Epithelial cell of proximal tubule (primary cell): ENCODE measurements at regions not wholly inside any gene's neighbourhood (a gene's known extent, or its start where the extent isn't known, plus 50 kb on each side); places are given as distances from the start of the nearest gene placed in this dataset.

Experiments
- DNase-seq: peaks from one replicate; pipeline ENCODE4 v3.0.0-alpha.2; 2011; ENCODE audit warnings: low read depth
- H3K4me3 ChIP-seq: 2 replicates; pipeline ENCODE4 v1.5.1; 2011; ENCODE audit warnings: low read depth, mild to moderate bottlenecking, low read length
- CTCF ChIP-seq: conservative IDR thresholded peaks from 2 replicates; pipeline ENCODE4 v1.5.1; 2012; ENCODE audit warnings: low read depth, mild to moderate bottlenecking, low read length

DNA sequence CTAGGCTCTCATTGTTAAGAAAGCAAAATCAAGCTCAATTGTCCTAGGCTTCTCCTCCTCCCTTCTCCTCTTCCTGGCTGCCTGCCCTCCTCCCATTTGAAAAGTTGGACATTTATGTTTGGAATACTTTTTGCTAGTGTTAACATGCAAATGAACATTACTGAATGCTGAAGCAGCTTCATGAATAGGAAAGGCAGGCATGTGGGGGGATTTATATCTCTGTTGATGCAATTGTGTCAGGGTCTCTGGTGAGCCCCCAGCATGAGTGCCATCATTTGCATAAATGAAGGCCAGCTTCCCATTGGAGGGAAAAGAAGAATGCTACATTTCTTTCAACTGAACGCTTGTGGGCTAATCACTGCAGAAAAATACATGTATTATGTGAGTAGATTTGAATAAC, 160.1 kb upstream of the NDST3 start:
- TF ChIP-seq CTCF: no peak
- DNase-seq: no peak
- no peak overlapping the region for H3K4me3 ChIP-seq

DNA sequence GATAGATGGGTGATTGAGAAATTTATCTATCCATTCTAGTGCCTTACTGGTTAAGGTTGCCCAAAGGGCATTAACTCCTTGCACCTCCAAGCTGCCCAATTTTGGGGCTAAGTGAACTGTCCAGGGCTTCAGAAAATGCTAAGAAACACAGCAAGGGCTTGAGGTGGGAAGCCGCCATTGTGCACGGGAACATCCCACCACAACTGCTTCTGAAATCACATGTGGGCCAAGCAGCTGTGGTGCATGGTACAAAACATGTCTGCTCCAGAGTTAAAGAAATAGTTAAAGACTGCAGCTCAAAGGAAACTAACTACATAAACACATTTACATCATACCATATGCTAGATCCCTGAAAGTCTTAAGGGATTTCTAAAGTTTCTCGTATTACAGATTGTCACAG, 144.3 kb upstream of the NDST3 start:
- no peak overlapping the region for H3K4me3 ChIP-seq
- no peak for DNase-seq
- TF ChIP-seq CTCF: no peak

- no peak overlapping the region for H3K4me3 ChIP-seq
- peak; percentile 75 for DNase-seq
- no peak for TF ChIP-seq CTCF
These were observed 141.1 kb upstream of the NDST3 start for GRCh38 chr4:117893207-117893606.

DNA sequence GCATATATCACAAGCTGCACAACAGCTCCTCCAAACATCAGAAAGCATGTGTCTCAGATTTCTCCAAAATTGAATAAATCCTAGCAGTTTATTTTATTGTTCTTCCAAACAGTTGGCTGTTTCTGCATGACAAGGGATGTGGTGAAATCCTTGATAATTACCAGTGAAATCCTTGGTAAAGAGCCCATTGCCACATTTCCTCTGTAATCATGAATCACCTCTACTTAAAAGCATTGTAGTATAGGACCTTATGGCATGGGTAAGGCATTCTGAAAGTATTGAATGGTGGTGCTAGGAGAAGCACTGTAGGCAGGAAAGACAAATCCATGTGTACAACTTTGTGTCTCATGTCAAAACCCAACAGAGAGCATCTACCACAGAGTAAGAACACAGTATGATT, 135.8 kb upstream of the NDST3 start:
- no peak for TF ChIP-seq CTCF
- no peak overlapping the region for H3K4me3 ChIP-seq
- DNase-seq: peak; percentile 42

DNA sequence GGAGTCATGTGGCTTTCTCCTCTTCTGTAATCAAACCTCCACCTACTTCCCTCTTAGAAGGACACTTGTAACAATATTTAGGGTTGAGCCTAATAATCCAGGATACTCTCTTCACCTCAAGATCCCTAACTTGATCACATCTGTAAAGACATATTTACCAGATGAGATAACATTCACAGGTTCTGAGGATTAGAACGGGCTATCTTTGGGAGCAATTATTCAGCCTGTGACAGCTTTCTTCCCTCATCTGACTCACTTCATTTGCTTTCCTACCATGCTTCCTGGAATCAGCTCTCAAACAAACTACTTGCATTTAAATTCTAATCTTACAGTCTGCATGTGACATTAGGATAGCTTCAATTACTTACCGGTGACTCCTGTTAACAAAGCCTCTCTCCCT, 133.5 kb upstream of the NDST3 start:
- no peak overlapping the region for H3K4me3 ChIP-seq
- no peak for DNase-seq
- no peak for TF ChIP-seq CTCF

- no peak for DNase-seq
- no peak overlapping the region for H3K4me3 ChIP-seq
- TF ChIP-seq CTCF: no peak
These were observed 126.6 kb upstream of the NDST3 start for GRCh38 chr4:117907646-117908045.

DNA sequence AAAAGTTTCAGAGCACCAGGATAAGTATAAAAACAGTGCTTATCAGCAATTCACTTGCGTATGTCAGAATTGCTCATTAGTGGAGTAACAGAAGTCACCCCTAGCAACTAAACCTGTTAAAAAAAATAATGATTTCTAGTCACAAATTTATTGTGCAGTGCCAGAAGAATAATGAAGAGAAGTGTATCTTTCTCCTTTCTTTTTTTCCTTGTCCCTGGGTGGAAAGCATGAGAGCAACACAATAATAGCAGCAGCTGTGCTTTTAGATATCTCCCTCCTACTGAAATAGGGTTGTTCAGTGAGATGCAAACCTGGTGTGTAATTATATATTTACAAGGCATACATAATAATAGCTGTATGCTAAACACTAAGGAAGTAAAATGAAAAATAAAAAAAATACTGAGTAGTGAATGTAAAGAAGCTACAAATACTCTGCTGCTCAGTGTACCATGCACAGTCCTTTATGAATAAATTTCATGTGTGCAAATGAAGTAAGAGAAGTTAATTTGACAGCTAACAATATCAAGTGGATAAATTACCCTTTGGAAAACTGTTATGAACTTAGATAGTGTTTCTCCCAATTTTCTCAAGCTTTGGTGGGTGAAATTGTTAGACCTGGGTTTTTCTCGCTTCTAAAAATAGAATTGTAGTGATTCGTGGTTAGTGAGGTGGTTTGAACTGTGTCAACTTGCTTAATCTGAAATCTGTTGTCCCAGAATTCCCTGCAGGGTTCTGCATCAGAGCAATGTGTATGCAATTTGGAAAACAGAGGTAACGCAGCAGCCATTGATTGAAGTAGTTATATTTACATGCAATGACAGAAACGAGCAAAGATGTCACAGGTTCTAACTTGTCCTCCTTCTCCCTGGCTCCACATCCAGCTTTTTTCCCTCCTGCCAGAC, 125.7 kb upstream of the NDST3 start:
- DNase-seq: no peak
- no peak overlapping the region for H3K4me3 ChIP-seq
- no peak for TF ChIP-seq CTCF
